ENCODE measurements at regions not wholly inside any gene's neighbourhood (a gene's known extent, or its start where the extent isn't known, plus 50 kb on each side); places are given as distances from the start of the nearest gene placed in this dataset.

DNA sequence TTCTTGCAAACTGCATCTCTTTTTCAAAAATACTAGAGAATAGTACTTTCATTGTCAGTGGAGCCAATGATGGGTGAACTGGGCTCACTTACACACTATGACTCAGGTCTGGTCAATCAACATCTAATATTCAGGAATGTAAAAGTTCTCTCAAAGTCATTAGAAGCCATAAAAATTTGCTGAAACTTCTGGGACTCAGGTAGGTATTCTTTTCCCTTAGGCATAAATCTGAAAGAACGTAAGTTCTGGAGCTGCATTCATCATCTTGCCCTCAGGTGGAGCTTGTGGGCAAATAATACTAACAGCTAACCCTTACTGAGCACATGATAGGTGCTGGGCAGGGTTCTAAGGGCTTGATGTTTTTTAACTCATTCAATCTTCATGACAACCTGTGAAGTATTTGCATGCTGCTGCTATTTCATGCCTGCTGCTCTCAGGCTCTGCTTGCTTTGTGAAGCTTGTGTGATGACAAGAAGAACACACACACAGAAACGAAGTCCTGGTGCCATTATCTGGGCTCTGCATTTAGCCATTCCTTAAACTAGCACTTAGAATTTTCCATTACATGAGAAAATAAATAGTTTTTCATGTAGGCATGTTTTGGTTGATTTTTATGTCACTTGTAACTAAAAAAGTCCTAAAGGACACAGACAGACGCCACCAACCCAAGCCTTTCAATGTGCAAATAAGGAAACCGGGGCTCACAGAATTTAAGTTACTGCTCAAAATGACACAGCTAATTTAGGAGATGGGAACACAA lies 394.2 kb upstream of the LYPLAL1 start:
- no peak for DNase-seq

DNA sequence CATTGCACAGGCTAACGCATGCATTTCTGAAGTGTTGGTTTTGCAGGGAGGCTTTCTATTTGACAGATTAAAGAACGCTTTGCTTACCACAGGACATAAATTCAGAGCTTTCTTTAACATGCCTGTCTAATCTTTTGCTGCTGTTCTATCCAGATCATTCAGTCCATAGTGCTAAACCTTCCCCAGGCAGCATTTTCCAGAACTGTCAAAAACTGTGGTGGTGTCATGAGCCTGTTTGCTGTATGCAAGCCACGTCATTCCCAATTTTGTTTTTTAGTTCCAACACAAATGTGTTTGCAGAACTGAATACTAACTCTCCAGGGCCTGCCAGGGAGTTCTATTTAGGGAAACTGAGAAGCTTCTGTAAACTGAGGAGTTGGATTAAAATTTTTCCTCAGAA lies 390.5 kb upstream of the LYPLAL1 start:
- no peak for DNase-seq

DNA sequence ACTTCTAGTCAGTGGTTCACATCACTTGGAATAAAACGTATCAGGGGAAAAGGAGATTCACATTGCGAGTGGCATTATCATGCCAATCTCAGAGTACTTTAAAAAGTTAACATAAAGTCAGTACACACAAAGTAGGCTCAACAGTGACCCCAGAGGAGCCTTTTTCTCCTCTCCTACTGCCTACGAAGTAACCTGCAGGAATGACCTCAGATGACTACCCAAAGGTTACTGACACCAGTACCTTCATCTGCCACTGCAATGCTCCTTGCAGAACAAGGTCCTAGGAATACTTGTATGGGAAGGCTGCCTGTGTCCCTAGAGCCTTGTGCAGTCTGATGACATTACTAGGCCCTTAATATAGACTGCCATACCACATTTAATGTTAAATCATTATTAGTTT lies 389.8 kb upstream of the LYPLAL1 start:
- DNase-seq, result no peak

DNA sequence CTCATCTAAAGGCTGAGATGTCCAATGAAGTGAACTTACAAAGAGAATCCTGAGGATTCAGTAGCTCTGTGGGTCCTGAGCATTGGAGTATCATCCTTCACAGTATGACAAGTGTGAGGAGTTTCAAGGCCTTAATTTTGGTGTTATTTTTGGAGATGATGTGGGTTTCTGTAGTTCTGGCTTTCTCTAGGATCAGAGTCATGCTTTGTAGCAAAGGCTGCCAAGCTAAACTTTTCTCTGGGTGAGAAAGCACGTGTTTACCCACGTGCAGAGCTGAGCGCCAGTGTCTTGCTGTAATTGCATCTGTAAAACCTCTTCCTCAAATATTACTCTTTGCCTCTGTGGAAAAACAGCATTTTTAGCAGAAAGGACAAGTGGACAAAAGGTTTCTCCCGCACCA lies 387.8 kb upstream of the LYPLAL1 start:
- no peak for DNase-seq

DNA sequence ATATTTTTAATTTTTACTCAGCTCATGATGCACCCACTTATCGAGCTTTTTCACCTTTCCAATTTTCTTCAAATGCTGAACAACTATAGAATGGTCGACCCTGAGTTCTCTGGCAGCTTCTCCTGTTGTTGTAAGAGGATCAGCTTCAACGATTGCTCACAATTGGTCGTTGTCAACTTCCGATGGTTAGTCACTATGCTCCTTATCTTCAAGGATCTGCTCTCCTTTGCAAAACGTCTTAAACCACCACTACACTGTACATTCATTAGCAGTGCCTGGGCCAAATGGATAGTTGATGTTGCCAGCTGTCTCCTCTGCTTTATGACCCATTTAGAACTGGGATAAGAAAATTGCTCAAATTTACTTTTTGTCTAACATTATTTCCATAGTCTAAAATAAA lies 385.9 kb upstream of the LYPLAL1 start:
- no peak for DNase-seq

DNA sequence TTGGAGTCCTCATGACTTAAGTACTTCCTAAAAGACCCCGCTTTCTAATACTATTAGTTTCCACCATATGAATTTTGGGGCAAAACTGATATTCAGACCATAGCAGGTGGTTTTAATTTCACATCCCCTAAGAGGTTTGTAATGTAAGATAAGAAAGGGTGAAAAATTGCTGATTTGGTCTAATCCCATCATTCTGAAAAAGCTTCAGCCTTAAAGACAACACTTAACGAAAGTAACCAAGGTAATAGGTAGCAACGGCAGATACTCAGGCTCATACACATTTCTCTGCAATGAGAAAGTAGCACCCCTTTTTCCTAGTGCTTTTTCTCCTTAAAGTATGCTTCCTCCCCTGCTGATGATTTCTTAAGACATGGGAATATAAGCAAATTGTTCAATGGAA lies 376.9 kb upstream of the LYPLAL1 start:
- no peak for DNase-seq

DNA sequence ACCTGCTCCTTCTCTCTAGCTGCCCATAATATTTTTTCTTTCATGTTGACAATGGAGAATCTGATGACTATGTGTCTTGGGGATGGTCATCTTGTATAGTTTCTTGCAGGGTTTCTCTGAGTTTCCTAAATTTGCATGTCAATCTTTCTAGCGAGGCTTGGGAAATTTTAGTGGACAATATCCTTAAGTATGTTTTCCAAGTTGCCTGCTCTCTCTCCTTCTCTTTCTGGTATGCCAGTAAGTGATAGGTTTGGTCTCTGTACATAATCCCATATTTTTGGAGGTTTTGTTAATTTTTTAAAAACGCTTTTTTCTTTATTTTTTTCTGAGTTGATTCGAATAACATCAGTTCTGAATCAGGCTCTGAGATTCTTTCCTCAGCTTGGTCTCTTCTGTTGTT lies 370.9 kb upstream of the LYPLAL1 start:
- DNase-seq, result no peak

DNA sequence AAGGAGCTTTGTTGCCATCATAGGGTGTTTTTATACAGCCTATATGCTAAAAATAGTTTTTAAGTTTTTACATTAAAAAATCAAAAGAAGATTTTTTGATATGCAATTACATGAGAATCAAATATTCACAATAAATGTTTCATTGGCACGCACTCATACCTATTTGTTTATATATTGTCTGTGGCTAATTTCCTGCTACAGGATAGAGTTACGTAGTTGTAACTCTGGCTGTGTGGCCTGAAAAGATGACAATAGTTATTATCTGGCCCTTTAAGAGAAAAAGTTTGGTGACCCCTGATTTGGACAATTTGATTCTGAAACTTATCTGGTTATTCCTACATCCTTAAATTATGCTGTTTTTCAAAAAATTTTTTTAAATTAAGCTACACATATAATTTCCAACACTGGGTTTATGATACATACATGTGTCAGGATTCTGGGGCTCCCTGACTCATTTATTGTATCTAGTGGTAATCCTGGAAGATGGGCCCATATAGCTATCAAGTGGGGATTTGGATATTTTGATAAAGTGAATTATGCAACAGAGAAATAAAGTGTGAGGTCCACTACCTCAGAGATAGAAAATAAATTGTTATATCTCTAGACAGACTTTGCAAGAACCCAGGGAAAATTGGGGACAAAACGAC lies 370.2 kb upstream of the LYPLAL1 start:
- no peak for DNase-seq

DNA sequence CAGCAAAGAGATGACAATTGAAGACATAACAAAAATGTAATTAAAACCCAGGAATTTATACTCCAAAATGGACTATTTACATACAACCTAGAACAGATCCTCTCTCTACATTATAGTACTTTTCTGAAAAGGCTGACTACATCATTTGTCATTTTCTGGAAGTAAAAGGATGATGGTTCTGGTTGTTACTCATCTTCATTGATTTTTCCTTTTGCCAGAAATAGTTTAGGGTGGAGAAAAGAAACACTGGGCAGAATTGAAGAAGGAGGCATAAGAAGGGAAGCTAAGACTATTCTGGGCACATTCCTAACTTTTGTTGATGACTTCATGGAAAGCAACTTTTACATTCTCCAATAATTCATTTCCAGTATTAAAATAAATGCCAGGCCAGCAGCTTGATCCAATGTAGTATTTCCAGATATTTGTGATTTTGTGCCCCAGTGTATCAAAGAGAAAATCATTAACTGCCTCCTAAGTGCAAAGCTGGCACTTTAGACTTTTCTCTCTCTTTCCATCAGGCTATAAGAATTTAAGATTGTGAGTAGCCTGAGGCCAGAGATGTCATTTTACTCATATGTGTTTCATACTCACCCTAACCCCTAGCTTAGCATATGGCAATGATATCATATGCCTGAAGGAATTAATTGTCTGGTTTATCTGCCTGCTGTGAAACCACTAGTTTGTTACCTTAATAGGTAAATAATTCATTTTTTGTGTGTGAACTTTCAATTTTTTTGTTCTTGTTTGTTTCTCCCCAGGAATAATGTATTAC lies 369.5 kb upstream of the LYPLAL1 start:
- DNase-seq, result no peak

DNA sequence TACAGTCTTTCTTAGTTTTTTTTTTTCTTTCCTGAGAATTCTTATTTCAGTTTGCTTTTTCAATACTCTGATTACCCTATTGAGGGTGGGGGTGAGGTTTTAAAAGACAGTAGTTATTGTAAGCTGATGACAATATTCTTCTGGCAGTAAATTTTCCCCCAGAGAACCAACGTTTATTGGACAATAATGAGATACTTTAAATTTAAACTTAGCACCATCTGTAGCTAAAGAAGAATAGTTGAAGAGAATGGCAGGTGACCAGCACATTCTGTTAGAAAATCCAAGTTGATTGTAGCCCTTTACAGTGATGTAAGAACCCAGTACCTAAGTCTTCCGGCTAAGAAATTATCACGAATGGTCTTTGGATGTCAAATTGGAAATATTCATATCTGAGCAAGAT lies 364.6 kb upstream of the LYPLAL1 start:
- DNase-seq, result no peak

DNA sequence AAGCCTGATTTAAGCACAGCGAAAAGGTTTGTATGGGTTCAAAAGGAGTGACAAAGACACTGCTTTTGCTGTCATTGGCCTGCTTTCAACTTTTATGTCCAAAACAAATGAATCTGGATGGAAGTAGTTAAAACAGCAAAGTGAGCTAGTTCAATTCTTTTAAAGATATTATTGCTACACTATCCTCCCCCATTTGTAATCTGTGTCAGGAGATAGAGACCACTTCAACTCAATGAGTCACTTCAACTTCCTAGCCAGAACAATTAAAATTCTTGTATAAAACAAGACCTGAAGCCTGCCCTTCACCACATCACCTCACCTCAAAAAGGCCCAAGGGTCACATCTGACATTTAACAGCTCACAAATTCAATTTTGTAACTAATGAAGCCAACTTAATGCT lies 364.1 kb upstream of the LYPLAL1 start:
- no peak for DNase-seq

DNA sequence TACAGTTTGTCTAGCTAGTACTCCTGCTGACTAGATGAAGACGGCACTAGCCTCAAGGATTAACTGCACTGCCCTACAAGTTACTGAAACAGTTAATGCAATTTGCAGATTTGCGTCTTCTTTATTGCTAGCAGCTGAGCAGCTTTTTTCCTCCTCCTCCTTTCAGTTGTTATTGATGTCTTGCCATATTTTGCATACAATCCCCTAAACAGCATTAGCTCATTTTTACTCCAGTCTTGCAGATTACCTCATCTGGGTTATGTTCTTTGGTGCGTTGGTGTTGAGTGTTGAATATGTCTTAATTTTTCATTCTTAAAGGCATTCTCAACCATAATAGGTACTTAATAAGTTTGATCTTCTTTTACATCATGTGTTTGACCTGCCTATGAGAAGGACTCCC lies 363.4 kb upstream of the LYPLAL1 start:
- no peak for DNase-seq

DNA sequence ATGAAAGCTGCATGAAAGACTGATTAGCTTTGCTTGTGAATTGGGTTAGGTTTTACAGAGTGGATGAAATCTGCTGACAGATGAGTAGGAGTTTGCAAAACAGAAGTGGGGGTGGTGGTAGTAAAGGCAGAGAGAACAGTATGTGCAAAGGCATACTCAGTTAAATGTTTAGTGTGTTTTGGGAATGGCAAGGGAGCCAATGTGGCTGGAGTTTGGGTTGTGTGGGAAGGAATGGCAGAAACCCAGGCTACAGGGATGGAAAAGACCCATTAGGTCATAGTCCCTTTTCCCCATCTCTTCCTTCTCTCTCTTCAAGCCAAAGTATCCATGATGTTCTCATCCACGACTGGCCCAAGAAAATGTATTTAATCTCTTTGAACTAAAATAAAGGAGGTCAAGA lies 362.2 kb upstream of the LYPLAL1 start:
- DNase-seq, result no peak

DNA sequence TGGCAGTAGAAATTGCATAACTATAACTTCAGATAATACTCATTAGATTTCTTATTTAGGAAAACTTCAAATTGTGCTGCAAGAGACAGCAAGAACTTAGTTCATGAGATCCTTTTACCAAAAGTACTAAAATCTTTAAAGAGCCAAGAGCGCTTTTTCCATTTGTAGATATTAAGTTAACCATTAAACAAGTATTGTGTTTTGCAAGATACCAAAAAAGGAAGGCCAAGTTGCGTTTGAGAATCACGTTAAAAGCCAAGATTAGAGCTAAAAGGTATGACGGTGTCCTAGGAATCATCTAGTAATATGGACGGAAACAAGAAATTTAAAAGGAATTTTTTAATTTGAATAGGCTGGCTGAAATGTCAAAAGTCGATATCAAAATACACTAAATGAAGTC lies 361.3 kb upstream of the LYPLAL1 start:
- no peak for DNase-seq

DNA sequence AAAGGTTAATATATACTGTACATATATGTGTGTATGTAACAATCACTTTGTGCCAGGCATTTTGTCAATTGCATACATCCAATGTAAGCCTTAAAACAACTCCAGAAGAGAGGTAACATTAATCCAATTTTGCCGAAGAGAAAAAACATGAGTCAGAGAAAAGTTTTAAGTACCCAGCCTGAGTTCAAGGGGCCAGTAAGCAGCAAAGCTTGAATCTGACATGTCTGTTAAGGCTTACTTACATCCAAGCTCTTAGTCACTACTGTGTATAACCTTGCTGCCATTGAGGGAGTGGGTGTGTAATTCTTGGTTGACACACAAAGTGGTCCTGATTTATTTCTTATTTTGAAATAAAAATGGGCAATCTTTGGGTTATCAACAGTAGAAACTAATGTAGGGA lies 360.4 kb upstream of the LYPLAL1 start:
- no peak for DNase-seq

DNA sequence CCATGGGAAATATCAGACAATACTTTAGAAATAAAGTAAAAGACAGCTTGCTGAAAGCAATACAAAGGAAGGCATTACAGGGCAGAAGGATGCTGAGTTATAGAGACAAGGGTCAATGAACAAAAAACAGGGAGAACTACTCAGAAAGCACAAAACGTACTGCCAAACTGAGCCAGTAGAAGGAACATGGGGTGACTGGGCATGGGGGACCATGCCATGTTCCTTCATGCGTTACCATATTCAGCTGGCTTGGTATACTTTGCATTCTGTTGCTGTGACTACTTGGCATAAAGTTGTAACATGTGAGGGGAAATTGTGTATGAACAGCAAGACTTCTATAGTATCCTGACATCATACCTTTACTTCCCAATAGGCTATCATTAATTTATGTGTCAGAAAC lies 358.6 kb upstream of the LYPLAL1 start:
- DNase-seq, result no peak

DNA sequence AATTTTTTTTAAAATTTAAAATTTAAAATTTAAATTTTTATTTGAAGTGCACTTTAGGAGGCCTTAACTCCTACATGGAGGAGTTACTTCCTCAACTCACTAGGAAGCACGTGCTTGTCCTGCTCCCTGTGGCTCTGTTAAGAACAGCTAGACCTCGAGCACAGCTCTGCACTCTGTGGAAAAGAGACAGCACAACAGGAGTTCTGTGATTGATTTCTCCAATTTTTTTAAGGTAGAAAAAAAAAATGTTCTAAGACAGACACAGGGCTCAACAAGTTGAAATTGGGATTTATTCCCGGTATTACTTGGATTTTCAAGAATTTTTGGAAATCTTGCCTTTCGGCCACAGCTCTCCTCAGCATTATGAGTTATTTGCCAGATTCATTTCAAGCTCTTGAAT lies 356.6 kb upstream of the LYPLAL1 start:
- DNase-seq, result no peak

DNA sequence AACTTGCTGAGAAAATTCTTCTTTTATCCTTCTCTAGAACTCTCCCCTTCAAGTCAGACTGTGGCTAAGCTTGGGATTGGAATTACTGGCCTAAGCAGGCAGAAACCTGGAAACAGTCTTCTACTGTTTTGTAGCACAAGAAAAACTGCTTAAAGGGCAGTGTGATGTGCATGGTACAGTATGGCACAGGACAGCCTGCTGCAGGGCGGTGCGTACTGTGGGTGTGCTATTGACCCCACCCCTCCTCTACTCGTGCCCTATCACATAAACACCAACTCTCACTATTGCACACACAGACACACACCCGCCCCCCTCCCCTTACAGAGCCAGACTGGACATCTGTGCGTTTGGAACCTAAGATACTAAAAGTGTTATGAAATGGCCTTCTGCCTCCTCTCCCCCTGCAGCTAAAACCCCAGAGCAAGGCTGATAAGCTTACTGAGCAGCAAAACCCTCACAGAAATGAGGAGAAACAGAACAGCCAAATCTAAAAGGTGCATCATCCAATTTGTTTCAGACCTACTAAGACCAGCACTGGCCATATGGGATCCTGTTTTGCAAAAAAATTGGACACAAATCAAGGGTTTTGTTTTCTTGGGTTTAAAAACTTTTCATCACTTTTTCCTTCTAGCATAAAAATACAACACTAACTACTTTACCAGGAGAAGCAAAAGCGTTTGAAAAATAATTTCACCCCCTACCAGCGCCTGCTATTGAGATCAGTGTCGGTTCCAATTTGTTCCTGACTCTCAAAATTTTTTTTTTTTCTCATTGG lies 355.8 kb upstream of the LYPLAL1 start:
- DNase-seq, result no peak

DNA sequence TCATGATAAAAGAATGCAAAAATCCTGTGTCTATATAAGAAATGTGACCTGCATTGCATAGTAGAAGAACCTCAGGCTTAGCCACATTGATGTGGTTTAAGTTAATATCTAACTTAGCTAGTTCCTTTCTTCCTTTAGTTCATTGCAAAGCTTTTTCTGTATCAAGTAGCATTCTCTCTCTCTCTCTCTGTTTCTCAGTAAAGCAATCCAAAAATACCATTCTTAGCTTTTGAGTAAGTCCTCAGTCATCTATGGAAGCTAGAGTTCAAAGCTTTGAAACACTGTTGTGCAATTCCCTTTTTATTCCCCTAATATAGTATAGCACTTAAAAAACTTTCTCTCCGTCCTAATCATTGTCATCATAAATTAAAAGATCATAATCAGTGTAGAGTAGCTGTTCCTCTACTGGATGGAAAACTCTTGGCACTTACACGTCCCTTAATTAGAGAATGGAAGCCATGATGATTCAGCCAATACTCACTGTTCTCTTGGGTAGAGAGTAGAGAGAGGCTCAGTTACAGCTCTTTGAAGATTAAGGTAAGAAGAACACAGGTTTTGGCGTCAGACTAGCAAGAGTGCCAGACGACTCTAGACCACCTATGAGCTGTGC lies 350.3 kb upstream of the LYPLAL1 start:
- no peak for DNase-seq

DNA sequence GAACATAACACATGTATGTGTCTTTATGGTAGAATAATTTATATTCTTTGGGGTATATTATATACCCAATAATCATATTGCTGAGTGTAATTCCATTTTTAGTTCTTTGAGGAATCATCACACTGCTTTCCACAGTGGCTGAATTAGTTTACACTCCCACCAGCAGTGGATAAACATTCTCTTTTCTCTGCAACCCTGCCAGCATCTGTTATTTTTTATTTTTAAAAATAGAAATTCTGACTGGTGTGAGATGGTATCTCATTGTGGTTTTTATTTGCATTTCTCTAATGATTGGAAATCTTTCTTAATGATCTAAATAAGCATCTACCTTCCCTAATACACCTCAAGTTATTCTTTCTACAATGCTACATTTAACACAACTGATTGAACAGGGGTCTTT lies 346.2 kb upstream of the LYPLAL1 start:
- no peak for DNase-seq

DNA sequence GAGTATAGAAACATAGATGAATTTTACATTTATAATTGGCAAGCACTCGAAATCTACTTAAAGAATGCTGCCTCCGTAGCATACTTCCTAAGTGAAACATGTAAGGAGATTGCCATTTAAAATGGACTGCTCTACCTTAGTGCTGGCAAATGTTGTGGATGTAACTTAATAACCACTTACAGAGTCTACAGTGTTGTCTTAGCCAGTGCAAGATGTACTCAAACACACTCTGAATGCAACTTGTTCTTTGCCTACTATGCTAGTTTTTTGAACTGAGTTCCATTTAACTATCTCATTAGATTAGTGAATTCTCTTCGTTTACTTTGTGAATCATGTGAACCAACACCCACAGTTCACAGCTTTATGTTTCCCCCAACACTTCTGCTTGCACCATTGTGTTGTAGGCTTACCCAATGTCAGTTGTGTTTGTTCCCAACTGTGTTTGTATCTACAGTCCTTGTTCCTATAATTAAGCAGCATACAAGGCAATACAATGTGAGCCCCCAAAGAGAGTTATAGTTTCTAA lies 345.5 kb upstream of the LYPLAL1 start:
- DNase-seq, result no peak

DNA sequence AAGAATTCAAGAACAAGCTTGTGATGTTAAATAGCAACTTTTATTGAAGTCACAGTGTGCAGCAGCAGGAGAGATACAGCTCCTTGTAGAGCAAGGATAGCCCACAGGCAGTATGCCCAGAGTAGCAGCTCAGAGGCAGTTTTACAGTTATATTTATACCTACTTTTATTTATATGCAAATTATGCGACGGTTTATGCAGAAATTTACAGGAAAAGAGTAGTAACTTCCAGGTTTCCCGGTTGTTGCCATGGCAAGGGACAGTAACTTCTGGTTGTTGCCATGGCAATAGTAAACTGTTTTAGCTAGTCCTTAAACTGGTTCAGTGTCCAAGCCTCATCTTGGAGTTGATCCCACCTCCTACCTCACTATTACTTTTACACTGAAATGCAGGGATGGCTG lies 344.6 kb upstream of the LYPLAL1 start:
- DNase-seq, result no peak

DNA sequence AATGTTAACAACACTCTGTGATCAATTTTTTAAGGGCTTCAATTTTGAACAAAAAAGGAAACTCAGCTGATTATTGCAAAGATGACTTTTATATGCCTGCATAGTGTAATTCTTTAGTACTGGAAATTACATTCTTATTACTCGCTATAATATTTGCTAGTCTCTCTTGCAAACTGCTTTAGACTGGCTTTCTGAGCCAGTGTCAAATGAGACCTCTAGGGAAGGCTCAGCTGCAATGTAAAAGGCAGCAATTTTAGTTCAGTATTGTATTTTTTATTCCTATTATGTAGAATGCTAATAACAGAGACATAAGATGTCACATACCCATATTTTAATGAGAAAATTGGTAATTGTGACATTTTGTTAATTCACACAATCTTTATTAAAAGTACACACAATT lies 338.1 kb upstream of the LYPLAL1 start:
- no peak for DNase-seq

Data from NCI-H2227 treated with DMSO at 0.1 percent for 48 hours (cell line).